Peyer's patch (tissue), 4 donors: ENCODE measurements at regions not wholly inside any gene's neighbourhood (a gene's known extent, or its start where the extent isn't known, plus 50 kb on each side); places are given as distances from the start of the nearest gene placed in this dataset.

ENCODE experiments used
- DNase-seq, 3 donors: peaks; one replicate each; pipeline ENCODE4 v3.0.0-alpha.2; 2017 to 2019
- H3K27ac ChIP-seq, 4 donors: fragments of 200-600 bp; sonication (generic); one replicate each; pipeline ENCODE4 v1.5.1; 2016 to 2019
- H3K27me3 ChIP-seq, 2 donors: fragments of 200-600 bp; sonication (generic); one replicate each; pipeline ENCODE4 v1.5.1; 2019
- H3K36me3 ChIP-seq, 3 donors: fragments of 200-600 bp; sonication (generic); one replicate each; pipeline ENCODE4 v1.5.1; 2016 to 2019
- H3K4me1 ChIP-seq, 4 donors: fragments of 200-600 bp; sonication (generic); one replicate each; pipeline ENCODE4 v1.5.1; 2016 to 2019
- H3K4me3 ChIP-seq, 4 donors: fragments of 200-600 bp; sonication (generic); 1 replicate in 3 of 4; 2 replicates in 1 of 4; pipeline ENCODE4 v1.5.1; 2016 to 2019; ENCODE audit warnings: mild to moderate bottlenecking in 1 of 4
- H3K9me3 ChIP-seq, 4 donors: fragments of 200-600 bp; sonication (generic); one replicate each; pipeline ENCODE4 v1.5.1; 2016 to 2019; ENCODE audit warnings: mild to moderate bottlenecking in 1 of 4
- CTCF ChIP-seq, 6 experiments: fragments of 450-650 bp in 4 of 6; fragments of 200-600 bp in 2 of 6; sonication (generic) in 1 of 6; IDR thresholded peaks; one replicate each; pipeline ENCODE4 v1.5.1; 2017 to 2019; ENCODE audit warnings: antibody characterized with exemption in 6 of 6, mild to moderate bottlenecking in 3 of 6, moderate library complexity in 1 of 6
- POLR2A ChIP-seq, 2 donors: fragments of 450-650 bp; IDR thresholded peaks; one replicate each; pipeline ENCODE4 v1.5.1; 2017; ENCODE audit warnings: antibody characterized with exemption in 2 of 2, mild to moderate bottlenecking in 2 of 2, moderate library complexity in 2 of 2

- Histone ChIP-seq H3K27me3 (no peaks in the 10 kb centered on the region), H3K9me3 (peaks cover 0 to 6% (median 0%) of the 10 kb centered on the region in 4 donors), H3K36me3 (no peaks in the 10 kb centered on the region), H3K27ac (no peak overlapping the region), H3K4me3 (no peak overlapping the region), H3K4me1 (no peaks in the 10 kb centered on the region)
- DNase-seq: no peak
- no peak for TF ChIP-seq CTCF (IDR thresholded peaks at IDR 0.05)
- TF ChIP-seq POLR2A (IDR thresholded peaks at IDR 0.05): no peak
These were observed 485.6 kb upstream of the GRM3 start for GRCh38 chr7:86158111-86158510.

- no peaks in the 10 kb centered on the region for H3K27me3 ChIP-seq
- peaks cover 0 to 6% (median 0%) of the 10 kb centered on the region in 4 donors for H3K9me3 ChIP-seq
- no peaks in the 10 kb centered on the region for H3K36me3 ChIP-seq
- H3K4me1 ChIP-seq: no peaks in the 10 kb centered on the region
- H3K27ac ChIP-seq: no peak overlapping the region
- H3K4me3 ChIP-seq: no peak overlapping the region
- TF ChIP-seq CTCF (IDR thresholded peaks at IDR 0.05) (no peak), POLR2A (IDR thresholded peaks at IDR 0.05) (no peak)
- no peak for DNase-seq
These were observed 488.1 kb upstream of the GRM3 start for GRCh38 chr7:86155623-86156022.

- peaks cover 0 to 2% (median 0%) of the 10 kb centered on the region in 4 donors for H3K9me3 ChIP-seq
- no peaks in the 10 kb centered on the region for H3K4me1 ChIP-seq
- H3K36me3 ChIP-seq: no peaks in the 10 kb centered on the region
- H3K4me3 ChIP-seq: no peak overlapping the region
- DNase-seq: no peak
- H3K27ac ChIP-seq: no peak overlapping the region
- TF ChIP-seq CTCF (IDR thresholded peaks at IDR 0.05) (no peak), POLR2A (IDR thresholded peaks at IDR 0.05) (no peak)
- H3K27me3 ChIP-seq: no peaks in the 10 kb centered on the region
These were observed 490.8 kb upstream of the GRM3 start for GRCh38 chr7:86152926-86153325.

- no peak for TF ChIP-seq CTCF (IDR thresholded peaks at IDR 0.05)
- TF ChIP-seq POLR2A (IDR thresholded peaks at IDR 0.05): no peak
- no peaks in the 10 kb centered on the region for H3K36me3 ChIP-seq
- no peak for DNase-seq
- H3K27ac ChIP-seq: no peak overlapping the region
- no peak overlapping the region for H3K4me3 ChIP-seq
- H3K27me3 ChIP-seq: no peaks in the 10 kb centered on the region
- H3K4me1 ChIP-seq: no peaks in the 10 kb centered on the region
- no peaks in the 10 kb centered on the region for H3K9me3 ChIP-seq
These were observed 494.6 kb upstream of the GRM3 start for GRCh38 chr7:86149024-86149665.

- Histone ChIP-seq H3K27me3 (no peaks in the 10 kb centered on the region), H3K27ac (no peak overlapping the region), H3K36me3 (no peaks in the 10 kb centered on the region), H3K9me3 (no peaks in the 10 kb centered on the region), H3K4me3 (no peak overlapping the region), H3K4me1 (no peaks in the 10 kb centered on the region)
- no peak for DNase-seq
- TF ChIP-seq POLR2A (IDR thresholded peaks at IDR 0.05) (no peak), CTCF (IDR thresholded peaks at IDR 0.05) (no peak)
These were observed 495.2 kb upstream of the GRM3 start for GRCh38 chr7:86148501-86148900.

GRCh38 chr7:86137343-86137742, 506.4 kb upstream of the GRM3 start:
- H3K36me3 ChIP-seq: no peaks in the 10 kb centered on the region
- H3K4me3 ChIP-seq: no peak overlapping the region
- H3K9me3 ChIP-seq: no peaks in the 10 kb centered on the region
- no peaks in the 10 kb centered on the region for H3K27me3 ChIP-seq
- no peaks in the 10 kb centered on the region for H3K4me1 ChIP-seq
- DNase-seq: no peak
- H3K27ac ChIP-seq: no peak overlapping the region
- TF ChIP-seq CTCF (IDR thresholded peaks at IDR 0.05) (no peak), POLR2A (IDR thresholded peaks at IDR 0.05) (no peak)
